Psoas muscle (tissue), 6 donors: ENCODE measurements at regions not wholly inside any gene's neighbourhood (a gene's known extent, or its start where the extent isn't known, plus 50 kb on each side); places are given as distances from the start of the nearest gene placed in this dataset.

ENCODE experiments used
- ATAC-seq, 4 donors: fragments of 200-7000 bp; cut with Tn5 transposase; one replicate each; pipeline ENCODE4 v1.9.1; 2020; ENCODE audit warnings: moderate library complexity in 3 of 4, mild to moderate bottlenecking in 2 of 4
- DNase-seq, 2 donors: peaks; one replicate each; pipeline ENCODE4 v3.0.0-alpha.2; 2020
- H3K27ac ChIP-seq: fragments of 200-600 bp; one replicate; pipeline ENCODE4 v1.8.0; 2022
- H3K27me3 ChIP-seq, 3 donors: fragments of 200-600 bp in 1 of 3; one replicate each; pipeline versions ENCODE4 v1.6.1 to v1.8.0; 2013 to 2022; ENCODE audit warnings: low read length in 2 of 3, mild to moderate bottlenecking in 2 of 3, moderate library complexity in 1 of 3; ENCODE audit not compliant: insufficient read depth in 3 of 3
- H3K36me3 ChIP-seq, 2 donors: fragments of 200-600 bp in 1 of 2; one replicate each; pipeline versions ENCODE4 v1.6.1 to v1.8.0; 2013 to 2022; ENCODE audit warnings: low read depth in 1 of 2, mild to moderate bottlenecking in 1 of 2, moderate library complexity in 1 of 2; ENCODE audit not compliant: insufficient read depth in 1 of 2
- H3K4me1 ChIP-seq: fragments of 200-600 bp; one replicate; pipeline ENCODE4 v1.8.0; 2022
- H3K4me3 ChIP-seq: fragments of 200-600 bp; one replicate; pipeline ENCODE4 v1.8.0; 2022; ENCODE audit warnings: mild to moderate bottlenecking
- H3K9me3 ChIP-seq: fragments of 200-600 bp; one replicate; pipeline ENCODE4 v1.8.0; 2022
- intact Hi-C, 2 donors: fragments of 100-400 bp; cut with DNase I; formaldehyde crosslinking; loops; one replicate each; pipeline versions ENCODE4 v1.11.0 to v1.14.2; 2022
- TF ChIP-seq, protein P1 (sequence below): fragments of 200-600 bp; IDR thresholded peaks from one replicate; pipeline ENCODE4 v1.8.0; 2022; ENCODE audit warnings: antibody characterized with exemption
- donor health status: healthy with polysubstance abuse.
- donor health status: DM: no; HTN: no; CAD: no; lungs with moderate emphysema.
- donor health status: healthy.
- donor health status: DM: yes; HTN: yes; CAD: no.
- donor health status: DM: no; HTN: no; CAD: no.
- donor health status: DM: yes; HTN: yes; CAD: no.

GRCh38 chr12:72219937-72220336 is 52.2 kb upstream of the TRHDE start:
- TF ChIP-seq, protein P1, sequence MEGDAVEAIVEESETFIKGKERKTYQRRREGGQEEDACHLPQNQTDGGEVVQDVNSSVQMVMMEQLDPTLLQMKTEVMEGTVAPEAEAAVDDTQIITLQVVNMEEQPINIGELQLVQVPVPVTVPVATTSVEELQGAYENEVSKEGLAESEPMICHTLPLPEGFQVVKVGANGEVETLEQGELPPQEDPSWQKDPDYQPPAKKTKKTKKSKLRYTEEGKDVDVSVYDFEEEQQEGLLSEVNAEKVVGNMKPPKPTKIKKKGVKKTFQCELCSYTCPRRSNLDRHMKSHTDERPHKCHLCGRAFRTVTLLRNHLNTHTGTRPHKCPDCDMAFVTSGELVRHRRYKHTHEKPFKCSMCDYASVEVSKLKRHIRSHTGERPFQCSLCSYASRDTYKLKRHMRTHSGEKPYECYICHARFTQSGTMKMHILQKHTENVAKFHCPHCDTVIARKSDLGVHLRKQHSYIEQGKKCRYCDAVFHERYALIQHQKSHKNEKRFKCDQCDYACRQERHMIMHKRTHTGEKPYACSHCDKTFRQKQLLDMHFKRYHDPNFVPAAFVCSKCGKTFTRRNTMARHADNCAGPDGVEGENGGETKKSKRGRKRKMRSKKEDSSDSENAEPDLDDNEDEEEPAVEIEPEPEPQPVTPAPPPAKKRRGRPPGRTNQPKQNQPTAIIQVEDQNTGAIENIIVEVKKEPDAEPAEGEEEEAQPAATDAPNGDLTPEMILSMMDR: no peak
- H3K4me1 ChIP-seq: no peaks in the 10 kb centered on the region
- H3K27me3 ChIP-seq: no peaks in the 10 kb centered on the region
- intact Hi-C loops: no loop called here
- ATAC-seq (no peak), DNase-seq (no peak)
- no peaks in the 10 kb centered on the region for H3K36me3 ChIP-seq
- H3K9me3 ChIP-seq: no peaks in the 10 kb centered on the region
- H3K4me3 ChIP-seq: no peak overlapping the region
- no peak overlapping the region for H3K27ac ChIP-seq
